ENCODE measurements at regions not wholly inside any gene's neighbourhood (a gene's known extent, or its start where the extent isn't known, plus 50 kb on each side); places are given as distances from the start of the nearest gene placed in this dataset.

GRCh38 chr7:12949060-12949931 is 261.9 kb downstream of the ARL4A start:
- no peak for DNase-seq

GRCh38 chr7:12951397-12951801 is 264.0 kb downstream of the ARL4A start:
- no peak for DNase-seq

- DNase-seq: no peak
Measured at GRCh38 chr7:12954380-12955033, 267.1 kb downstream of the ARL4A start.

GRCh38 chr7:12957487-12957886 is 270.1 kb downstream of the ARL4A start:
- no peak for DNase-seq

GRCh38 chr7:12961910-12962480 is 274.6 kb downstream of the ARL4A start:
- DNase-seq: no peak

GRCh38 chr7:12963435-12963834 is 276.0 kb downstream of the ARL4A start:
- DNase-seq: no peak

- DNase-seq: no peak
Measured at GRCh38 chr7:12964836-12965235, 277.4 kb downstream of the ARL4A start.

- DNase-seq: no peak
Measured at GRCh38 chr7:12965767-12966166, 278.3 kb downstream of the ARL4A start.

- no peak for DNase-seq
Measured at GRCh38 chr7:12967322-12967721, 279.9 kb downstream of the ARL4A start.

GRCh38 chr7:12968836-12969422 is 281.5 kb downstream of the ARL4A start:
- no peak for DNase-seq

- no peak for DNase-seq
Measured at GRCh38 chr7:12970626-12971025, 283.2 kb downstream of the ARL4A start.

GRCh38 chr7:12974451-12975166 is 287.2 kb downstream of the ARL4A start:
- no peak for DNase-seq

- DNase-seq: no peak
Measured at GRCh38 chr7:12975412-12975811, 288.0 kb downstream of the ARL4A start.

GRCh38 chr7:12979181-12979580 is 291.7 kb downstream of the ARL4A start:
- no peak for DNase-seq

- DNase-seq: no peak
Measured at GRCh38 chr7:12982178-12982577, 294.7 kb downstream of the ARL4A start.

- DNase-seq: no peak
Measured at GRCh38 chr7:12984117-12984516, 296.7 kb downstream of the ARL4A start.

GRCh38 chr7:12985228-12985627 is 297.8 kb downstream of the ARL4A start:
- DNase-seq: no peak

- DNase-seq: no peak
Measured at GRCh38 chr7:12985752-12986151, 298.3 kb downstream of the ARL4A start.

GRCh38 chr7:12987238-12987637 is 299.8 kb downstream of the ARL4A start:
- DNase-seq: no peak

GRCh38 chr7:12990440-12990839 is 303.0 kb downstream of the ARL4A start:
- DNase-seq: no peak

- DNase-seq: no peak
Measured at GRCh38 chr7:12993025-12993424, 305.6 kb downstream of the ARL4A start.

- DNase-seq: no peak
Measured at GRCh38 chr7:12995912-12996469, 308.6 kb downstream of the ARL4A start.

GRCh38 chr7:13007331-13007730 is 319.9 kb downstream of the ARL4A start:
- no peak for DNase-seq
